ACHN (cell line): ENCODE measurements at regions not wholly inside any gene's neighbourhood (a gene's known extent, or its start where the extent isn't known, plus 50 kb on each side); places are given as distances from the start of the nearest gene placed in this dataset.

Experiments used
- DNase-seq: peaks from one replicate; pipeline ENCODE4 v3.0.0-alpha.2; 2015
- in situ Hi-C: cut with HindIII; loops from 2 replicates; pipeline ENCODE4 v1.10.0; 2017; ENCODE audit warnings: low sequenced_read_pairs, low pct_ligation_motif_present, low pct_unique_long_range_greater_than_20kb

DNA sequence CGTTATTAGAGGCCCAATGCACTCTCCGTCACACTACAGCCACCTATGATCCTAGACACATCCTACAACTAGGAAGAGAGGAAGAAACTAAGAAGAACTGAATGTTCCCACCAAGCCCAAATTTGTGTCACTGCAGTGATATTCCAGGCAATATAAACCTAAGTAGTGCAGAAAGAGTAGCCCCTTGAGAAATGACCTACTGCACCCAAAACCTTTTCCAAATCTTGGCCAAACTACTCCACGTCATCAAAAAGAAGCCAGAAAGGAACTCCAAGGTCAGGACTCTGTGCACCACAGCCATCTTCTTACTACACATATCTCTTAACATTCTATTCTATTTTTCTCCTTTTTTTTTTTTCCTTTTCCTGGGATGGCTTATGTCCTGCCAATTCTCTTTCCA is 60.2 kb downstream of the ADAMTS1 start:
- in situ Hi-C loops, result no loop called here
- DNase-seq, result no peak

DNA sequence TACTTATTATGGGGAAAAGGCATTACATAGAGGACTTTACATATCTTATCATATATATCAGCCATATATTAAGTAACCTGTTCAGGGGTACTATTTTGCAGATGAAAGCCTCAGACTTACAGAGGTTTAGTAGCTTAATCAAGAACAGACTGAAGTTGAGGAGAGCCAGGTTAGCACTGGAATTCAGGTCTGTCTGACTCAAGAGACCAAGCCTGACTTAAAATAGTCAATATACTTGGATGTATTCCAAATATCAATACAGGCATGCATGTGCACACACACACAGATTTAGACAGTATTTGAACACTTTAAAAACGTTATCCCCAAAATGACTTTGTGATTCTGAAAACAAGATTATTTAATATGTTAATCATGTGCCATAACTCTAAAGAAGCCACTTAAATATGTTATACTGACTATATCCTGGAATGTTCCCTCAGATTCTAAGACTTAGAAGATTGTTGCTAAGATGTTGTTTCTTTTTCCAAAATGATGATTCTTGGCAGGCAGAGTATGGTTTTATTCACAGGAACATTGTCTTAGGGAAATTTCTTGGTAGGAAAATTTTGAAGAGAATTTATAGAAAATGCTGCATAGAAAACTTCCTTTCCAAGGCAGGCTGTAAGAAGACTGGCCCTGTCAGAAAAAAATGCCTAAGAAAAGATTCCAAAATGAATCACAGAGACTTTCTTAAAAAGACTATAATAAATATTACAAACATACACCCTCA is 61.6 kb downstream of the ADAMTS1 start:
- no peak for DNase-seq
- in situ Hi-C loops, result no loop called here

GRCh38 chr21:26782747-26783146 is 62.5 kb downstream of the ADAMTS1 start:
- DNase-seq, result no peak
- in situ Hi-C loops, result no loop called here

DNA sequence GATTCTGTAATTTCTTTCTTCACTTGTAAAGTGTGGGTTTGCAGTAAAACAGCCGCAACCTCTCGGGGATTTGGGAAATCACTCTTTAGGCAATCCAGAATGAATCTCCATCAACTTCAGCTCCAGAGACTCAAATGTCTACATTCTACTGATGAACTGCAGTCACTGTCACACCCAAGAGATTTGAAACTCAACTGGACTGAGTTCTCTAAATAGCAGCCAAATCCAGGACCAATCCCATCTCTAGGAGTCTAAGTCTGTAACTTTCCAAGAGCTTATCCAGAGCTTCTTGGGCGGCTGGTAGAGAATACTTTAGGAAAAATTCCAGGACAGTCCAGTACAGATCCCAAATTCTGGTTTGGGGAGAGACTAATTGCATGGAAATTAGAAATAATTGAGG is 62.9 kb downstream of the ADAMTS1 start:
- no peak for DNase-seq
- in situ Hi-C loops, result no loop called here

DNA sequence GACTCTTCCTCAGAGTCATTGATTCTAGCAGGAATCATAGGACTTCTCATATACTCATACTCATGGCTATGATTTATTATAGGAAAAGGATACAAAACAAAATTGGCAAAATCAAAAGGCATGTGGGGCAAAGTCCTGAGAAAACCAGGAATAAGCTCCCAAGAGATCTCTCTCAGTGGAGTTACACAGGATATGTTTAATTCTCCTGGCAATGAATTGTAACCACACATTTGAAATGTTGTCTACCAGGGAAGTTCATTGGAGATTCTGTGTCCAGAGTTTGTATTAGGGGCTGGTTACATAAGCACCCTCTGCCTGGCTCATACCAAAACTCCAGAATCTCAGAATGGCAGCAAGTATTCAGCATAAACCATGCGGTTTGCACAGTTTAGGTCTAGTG is 63.9 kb downstream of the ADAMTS1 start:
- no peak for DNase-seq
- in situ Hi-C loops, result no loop called here

GRCh38 chr21:26777166-26777565 is 68.0 kb downstream of the ADAMTS1 start:
- in situ Hi-C loops, result no loop called here
- no peak for DNase-seq

- DNase-seq, result peak; percentile 24
- in situ Hi-C loops, result no loop called here
These were observed 68.7 kb downstream of the ADAMTS1 start for GRCh38 chr21:26776310-26777021.

DNA sequence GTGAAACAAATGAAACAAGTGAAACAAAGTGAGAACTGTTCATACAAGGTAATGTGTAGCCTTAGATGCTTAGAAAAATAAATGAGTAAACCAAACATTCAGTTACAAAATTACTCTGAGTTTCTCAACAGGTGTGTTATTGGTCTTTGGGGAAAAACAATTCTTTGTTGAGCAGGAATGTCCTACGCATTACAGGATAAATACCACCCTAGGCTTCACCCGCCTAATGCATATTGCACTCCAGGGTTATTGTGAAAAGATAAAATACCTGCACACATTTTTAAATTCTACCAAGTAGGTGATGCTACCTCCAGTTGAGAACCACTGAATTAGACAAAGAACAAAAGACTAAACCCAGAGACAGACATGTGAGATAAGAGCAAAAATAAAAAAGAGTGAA is 72.2 kb downstream of the ADAMTS1 start:
- DNase-seq, result no peak
- in situ Hi-C loops, result no loop called here

GRCh38 chr21:26769613-26770188 is 75.5 kb downstream of the ADAMTS1 start:
- in situ Hi-C loops, result no loop called here
- peak; percentile 50 for DNase-seq

- DNase-seq, result no peak
- in situ Hi-C loops, result no loop called here
These were observed 78.3 kb downstream of the ADAMTS1 start for GRCh38 chr21:26766826-26767325.

- DNase-seq, result no peak
- in situ Hi-C loops, result no loop called here
These were observed 83.9 kb downstream of the ADAMTS1 start for GRCh38 chr21:26761174-26761915.

DNA sequence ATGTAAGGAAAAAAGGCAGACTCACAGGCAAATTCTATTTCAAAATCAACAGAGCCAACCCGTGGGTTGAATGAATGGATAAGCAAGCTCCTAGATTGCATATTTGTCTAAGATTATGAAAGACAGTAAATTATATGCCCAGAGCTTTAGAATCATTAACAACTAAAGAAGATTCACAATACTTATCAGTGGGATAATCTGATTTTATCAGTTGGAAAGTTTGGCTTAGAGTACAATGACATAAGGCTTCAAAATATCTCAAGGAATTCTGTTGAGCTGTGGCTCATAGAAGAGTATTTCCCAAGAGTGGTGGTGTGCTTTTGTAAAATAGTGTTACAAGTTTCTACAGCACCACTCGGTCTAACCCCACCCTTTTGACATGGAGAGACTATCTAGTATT is 85.5 kb downstream of the ADAMTS1 start:
- DNase-seq, result no peak
- in situ Hi-C loops, result no loop called here

- in situ Hi-C loops, result no loop called here
- DNase-seq, result no peak
These were observed 86.9 kb downstream of the ADAMTS1 start for GRCh38 chr21:26758083-26758880.

DNA sequence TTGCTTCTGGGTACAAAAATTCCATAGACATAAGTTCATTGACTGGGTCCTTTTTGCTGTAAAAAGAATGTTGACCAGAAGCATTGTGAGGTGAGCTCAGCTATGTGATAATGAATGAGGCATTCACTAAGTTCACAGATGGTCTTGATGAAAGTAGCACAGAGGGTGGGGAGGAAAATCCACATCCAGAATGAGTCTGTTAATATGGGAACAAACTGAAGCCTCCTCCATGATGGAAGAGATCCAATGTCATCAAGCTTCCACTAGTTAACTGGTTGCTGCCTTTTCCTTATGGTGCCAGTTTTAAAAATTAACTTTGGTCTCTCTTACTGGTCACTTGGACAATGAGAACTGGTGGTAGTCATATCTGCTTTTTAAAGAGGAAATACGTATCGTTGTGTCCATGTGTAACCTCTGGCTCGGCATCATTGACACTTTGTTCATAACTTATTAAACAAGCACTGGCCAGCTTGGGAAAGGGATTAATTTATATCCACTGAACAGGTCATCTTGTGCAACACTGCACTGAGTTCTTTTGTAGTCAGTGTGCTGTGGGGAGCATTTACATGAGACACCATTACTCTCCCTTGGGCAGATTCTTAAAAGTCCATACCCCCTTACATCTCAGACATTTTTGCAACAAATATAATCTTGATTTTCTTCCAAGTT is 88.6 kb downstream of the ADAMTS1 start:
- DNase-seq, result peak; percentile 42
- in situ Hi-C loops, result no loop called here

DNA sequence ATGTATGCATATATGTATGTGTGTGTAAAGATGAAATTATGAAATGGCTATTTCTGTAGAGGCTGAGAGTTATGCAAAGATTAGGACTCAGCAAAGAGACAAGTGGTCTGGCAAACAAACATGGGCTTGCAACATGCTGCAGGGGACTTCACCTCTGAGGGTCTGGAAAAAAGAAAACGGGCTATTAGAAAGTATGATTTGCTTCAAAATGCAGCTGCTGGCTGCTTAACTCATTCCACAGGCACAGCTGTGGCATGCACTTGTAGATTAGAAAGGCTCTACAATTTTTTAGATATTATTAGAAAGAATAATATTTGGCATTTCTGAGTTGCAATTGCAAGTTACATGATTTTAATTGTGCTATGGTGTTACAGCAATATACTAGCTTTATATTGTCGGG is 90.4 kb downstream of the ADAMTS1 start:
- DNase-seq, result no peak

GRCh38 chr21:26753822-26754221 is 91.4 kb downstream of the ADAMTS1 start:
- in situ Hi-C loops, result no loop called here
- DNase-seq, result no peak

More for the DNA sequence above, 90.4 kb downstream of the ADAMTS1 start:
- in situ Hi-C loops, result no loop called here

- no peak for DNase-seq
- in situ Hi-C loops, result no loop called here
These were observed 92.4 kb downstream of the ADAMTS1 start for GRCh38 chr21:26752849-26753248.

DNA sequence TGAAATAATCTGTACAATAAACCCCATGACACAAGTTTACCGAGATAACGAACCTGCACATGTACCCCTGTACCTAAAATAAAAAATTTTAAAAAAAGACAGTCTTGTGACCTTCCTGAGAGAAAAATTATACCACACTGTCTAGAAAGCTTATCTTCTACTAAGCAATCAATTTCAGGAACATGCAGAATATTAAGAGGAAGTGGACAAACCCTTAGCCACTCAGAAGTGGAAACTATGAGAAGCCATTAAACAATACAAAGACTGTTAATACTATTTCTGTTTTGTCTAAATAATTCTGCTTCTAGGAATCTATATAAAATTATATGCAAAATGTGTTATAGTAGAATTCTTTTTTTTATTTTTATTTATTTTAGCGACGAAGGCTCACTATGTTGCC is 93.9 kb downstream of the ADAMTS1 start:
- in situ Hi-C loops, result no loop called here
- DNase-seq, result no peak
